ENCODE measurements at regions not wholly inside any gene's neighbourhood (a gene's known extent, or its start where the extent isn't known, plus 50 kb on each side); places are given as distances from the start of the nearest gene placed in this dataset.

DNA sequence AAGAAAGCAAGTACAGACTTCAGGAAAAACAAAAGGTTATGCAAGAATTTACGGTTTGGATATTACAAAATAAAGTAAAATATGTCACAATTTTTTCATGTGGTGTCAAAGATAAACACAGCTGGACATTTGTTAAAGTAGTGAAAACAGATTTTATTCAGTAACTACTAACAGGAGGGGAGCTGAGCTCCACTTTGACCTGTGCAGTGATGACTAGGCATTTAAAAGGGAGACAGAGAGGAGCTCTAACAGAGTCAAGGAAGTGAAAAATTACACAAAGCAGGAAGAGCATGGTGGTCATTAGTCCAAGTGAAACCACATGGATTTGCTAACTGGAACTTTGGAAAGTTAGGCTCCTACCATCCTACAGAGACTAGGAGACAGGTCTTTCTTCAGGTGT lies 263.6 kb upstream of the PCSK5 start:
- TF ChIP-seq, protein P1, sequence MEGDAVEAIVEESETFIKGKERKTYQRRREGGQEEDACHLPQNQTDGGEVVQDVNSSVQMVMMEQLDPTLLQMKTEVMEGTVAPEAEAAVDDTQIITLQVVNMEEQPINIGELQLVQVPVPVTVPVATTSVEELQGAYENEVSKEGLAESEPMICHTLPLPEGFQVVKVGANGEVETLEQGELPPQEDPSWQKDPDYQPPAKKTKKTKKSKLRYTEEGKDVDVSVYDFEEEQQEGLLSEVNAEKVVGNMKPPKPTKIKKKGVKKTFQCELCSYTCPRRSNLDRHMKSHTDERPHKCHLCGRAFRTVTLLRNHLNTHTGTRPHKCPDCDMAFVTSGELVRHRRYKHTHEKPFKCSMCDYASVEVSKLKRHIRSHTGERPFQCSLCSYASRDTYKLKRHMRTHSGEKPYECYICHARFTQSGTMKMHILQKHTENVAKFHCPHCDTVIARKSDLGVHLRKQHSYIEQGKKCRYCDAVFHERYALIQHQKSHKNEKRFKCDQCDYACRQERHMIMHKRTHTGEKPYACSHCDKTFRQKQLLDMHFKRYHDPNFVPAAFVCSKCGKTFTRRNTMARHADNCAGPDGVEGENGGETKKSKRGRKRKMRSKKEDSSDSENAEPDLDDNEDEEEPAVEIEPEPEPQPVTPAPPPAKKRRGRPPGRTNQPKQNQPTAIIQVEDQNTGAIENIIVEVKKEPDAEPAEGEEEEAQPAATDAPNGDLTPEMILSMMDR (conservative IDR thresholded peaks at IDR 0.05), result no peak
- no peak for TF ChIP-seq EZH2 (IDR thresholded peaks at IDR 0.05; ENCODE audit: low read depth)
